CD4-positive, alpha-beta memory T cell (primary cell): ENCODE measurements at regions not wholly inside any gene's neighbourhood (a gene's known extent, or its start where the extent isn't known, plus 50 kb on each side); places are given as distances from the start of the nearest gene placed in this dataset.
A peak's percentile ranks its signal among the peaks of the same experiment; 100 is the strongest.

Experiments used
- CTCF ChIA-PET: fragments of 350-600 bp; sonication (Branson Sonifier 250); formaldehyde crosslinking; loops from one replicate; lab custom pipeline; 2021; ENCODE audit warnings: inconsistent platforms; ENCODE audit not compliant: partially characterized antibody; lab: Charles Lee
- POLR2A ChIA-PET: fragments of 350-600 bp; sonication (Branson Sonifier 250); formaldehyde crosslinking; loops from one replicate; lab custom pipeline; 2021; ENCODE audit not compliant: partially characterized antibody; lab: Charles Lee
- DNase-seq, 5 donors: peaks; one replicate each; pipeline versions ENCODE4 v3.0.0 to v3.0.0-alpha.2; 2020 to 2022; ENCODE audit warnings: mixed read lengths in 1 of 5
- H3K27ac ChIP-seq: one replicate; pipeline ENCODE4 v1.7.0; 2013; ENCODE audit warnings: low read depth, low read length
- H3K27me3 ChIP-seq: 2 replicates; pipeline ENCODE4 v1.7.0; 2013; ENCODE audit warnings: mild to moderate bottlenecking, low read length, moderate library complexity; ENCODE audit not compliant: insufficient read depth
- H3K36me3 ChIP-seq: 2 replicates; pipeline ENCODE4 v1.7.0; 2013; ENCODE audit warnings: mild to moderate bottlenecking, low read length, moderate library complexity; ENCODE audit not compliant: insufficient read depth
- H3K4me1 ChIP-seq: 2 replicates; pipeline ENCODE4 v1.7.0; 2013; ENCODE audit warnings: mild to moderate bottlenecking, low read length, moderate library complexity; ENCODE audit not compliant: insufficient read depth
- H3K4me3 ChIP-seq, 2 donors: one replicate each; pipeline ENCODE4 v1.7.0; 2013; ENCODE audit warnings: low read length in 2 of 2, mild to moderate bottlenecking in 1 of 2
- H3K9me3 ChIP-seq, 2 donors: one replicate each; pipeline ENCODE4 v1.7.0; 2013; ENCODE audit warnings: low read length in 2 of 2, control low read depth in 1 of 2; ENCODE audit not compliant: control insufficient read depth in 1 of 2
- H3K27ac Mint-ChIP-seq, 7 donors: one replicate each; pipeline ENCODE4 v1.8.0; 2020 to 2021; ENCODE audit warnings: mixed read lengths in 7 of 7, mild to moderate bottlenecking in 6 of 7, inconsistent platforms in 3 of 7, moderate library complexity in 3 of 7
- H3K27me3 Mint-ChIP-seq, 2 donors: one replicate each; pipeline ENCODE4 v1.8.0; 2020 to 2021; ENCODE audit warnings: mixed read lengths in 2 of 2
- H3K36me3 Mint-ChIP-seq, 2 donors: one replicate each; pipeline ENCODE4 v1.8.0; 2020 to 2021; ENCODE audit warnings: mixed read lengths in 2 of 2, inconsistent platforms in 1 of 2, mild to moderate bottlenecking in 1 of 2
- H3K4me1 Mint-ChIP-seq, 4 donors: one replicate each; pipeline ENCODE4 v1.8.0; 2020 to 2021; ENCODE audit warnings: mixed read lengths in 4 of 4, mild to moderate bottlenecking in 1 of 4
- H3K4me3 Mint-ChIP-seq, 8 donors: one replicate each; pipeline ENCODE4 v1.8.0; 2020 to 2021; ENCODE audit warnings: mixed read lengths in 8 of 8, mild to moderate bottlenecking in 7 of 8, moderate library complexity in 6 of 8, inconsistent platforms in 3 of 8
- H3K9me3 Mint-ChIP-seq, 8 donors: one replicate each; pipeline ENCODE4 v1.8.0; 2020 to 2021; ENCODE audit warnings: mixed read lengths in 8 of 8, mild to moderate bottlenecking in 5 of 8, inconsistent platforms in 3 of 8, moderate library complexity in 1 of 8
- intact Hi-C: fragments of 100-400 bp; cut with micrococcal nuclease; formaldehyde crosslinking; loops from one replicate; pipeline ENCODE4 v1.15.1; 2023

DNA sequence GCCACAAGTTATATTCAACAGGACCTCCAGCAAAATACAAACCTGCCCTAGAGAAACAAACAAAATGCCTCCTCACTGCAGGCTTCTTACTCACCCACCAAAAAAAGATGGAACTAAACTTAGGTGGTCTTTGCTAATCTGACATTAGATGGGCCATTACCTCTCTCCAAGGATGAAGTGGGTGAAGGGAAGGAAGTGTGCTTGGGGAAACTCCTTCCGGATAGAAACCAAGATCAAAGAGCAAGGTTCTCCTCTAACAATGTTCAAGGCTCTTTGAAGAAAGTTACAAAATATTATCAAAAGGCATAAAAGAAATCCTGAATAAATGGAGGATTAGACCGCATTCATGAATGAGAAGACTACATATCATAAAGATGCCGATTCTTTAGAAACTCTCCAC lies 187.5 kb downstream of the ADSS2 start:
- Histone ChIP-seq H3K27ac (no peak overlapping the region), H3K4me1 (no peaks in the 10 kb centered on the region), H3K27me3 (no peaks in the 10 kb centered on the region), H3K36me3 (no peaks in the 10 kb centered on the region), H3K4me3 (no peak overlapping the region), H3K9me3 (no peaks in the 10 kb centered on the region)
- Mint-ChIP-seq H3K9me3 (no peaks in the 10 kb centered on the region), H3K27ac (no peak overlapping the region), H3K36me3 (no peaks in the 10 kb centered on the region), H3K4me1 (no peaks in the 10 kb centered on the region), H3K27me3 (peaks cover 4 to 7% of the 10 kb centered on the region in 2 donors), H3K4me3 (no peak overlapping the region)
- DNase-seq, result no peak
- ChIA-PET POLR2A (no interaction called here), CTCF (no interaction called here)
- intact Hi-C loops, result no loop called here

DNA sequence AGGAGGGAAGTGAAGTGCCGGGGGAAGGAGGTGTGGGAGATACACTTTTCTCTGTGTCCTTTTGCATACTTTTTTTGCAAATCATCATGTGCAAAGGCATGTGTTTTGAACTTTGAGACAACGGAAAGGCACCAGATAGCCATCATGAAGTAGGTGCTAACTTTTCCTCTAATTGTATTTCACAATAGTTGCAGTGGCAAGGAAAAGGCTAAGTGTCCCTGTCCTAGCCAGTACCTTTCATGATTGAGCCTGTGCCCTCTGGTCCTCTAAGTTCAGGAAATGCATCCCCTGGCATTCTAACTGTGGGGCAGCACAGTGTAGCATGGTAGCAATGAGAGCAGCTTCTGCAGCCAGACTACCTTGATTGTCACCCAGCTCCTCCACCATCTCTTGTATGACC lies 186.2 kb downstream of the ADSS2 start:
- Mint-ChIP-seq H3K4me3 (no peak overlapping the region), H3K9me3 (peaks cover 0 to 2% (median 0%) of the 10 kb centered on the region in 8 donors), H3K4me1 (no peaks in the 10 kb centered on the region), H3K27me3 (peaks cover 4 to 7% of the 10 kb centered on the region in 2 donors), H3K27ac (no peak overlapping the region), H3K36me3 (no peaks in the 10 kb centered on the region)
- CTCF ChIA-PET, result no interaction called here
- intact Hi-C loops, result no loop called here
- POLR2A ChIA-PET, result no interaction called here
- DNase-seq, result no peak
- Histone ChIP-seq H3K27me3 (no peaks in the 10 kb centered on the region), H3K27ac (no peak overlapping the region), H3K4me3 (no peak overlapping the region), H3K36me3 (no peaks in the 10 kb centered on the region), H3K4me1 (no peaks in the 10 kb centered on the region), H3K9me3 (no peaks in the 10 kb centered on the region)

- POLR2A ChIA-PET, result no interaction called here
- Histone ChIP-seq H3K27me3 (no peaks in the 10 kb centered on the region), H3K4me1 (no peaks in the 10 kb centered on the region), H3K9me3 (no peaks in the 10 kb centered on the region), H3K36me3 (no peaks in the 10 kb centered on the region), H3K27ac (no peak overlapping the region), H3K4me3 (no peak overlapping the region)
- intact Hi-C loops, result no loop called here
- Mint-ChIP-seq H3K4me1 (peaks cover 0 to 3% (median 1%) of the 10 kb centered on the region in 4 donors), H3K9me3 (peaks cover 0 to 9% (median 0%) of the 10 kb centered on the region in 8 donors), H3K36me3 (no peaks in the 10 kb centered on the region), H3K4me3 (no peak overlapping the region), H3K27me3 (peaks cover 3 to 7% of the 10 kb centered on the region in 2 donors), H3K27ac (no peak overlapping the region)
- CTCF ChIA-PET, result no interaction called here
- DNase-seq, result no peak
Observed at GRCh38 chr1:244269169-244269568, 182.5 kb downstream of the ADSS2 start.

GRCh38 chr1:244271004-244271403 lies 180.7 kb downstream of the ADSS2 start:
- Histone ChIP-seq H3K9me3 (no peaks in the 10 kb centered on the region), H3K4me3 (no peak overlapping the region), H3K27ac (no peak overlapping the region), H3K4me1 (no peaks in the 10 kb centered on the region), H3K36me3 (no peaks in the 10 kb centered on the region), H3K27me3 (no peaks in the 10 kb centered on the region)
- peaks cover 0 to 3% (median 1%) of the 10 kb centered on the region in 4 donors for H3K4me1 Mint-ChIP-seq
- H3K27ac Mint-ChIP-seq, result no peak overlapping the region
- intact Hi-C loops, result loop anchor here (5.0 to 10.0 kb wide), 3 partner anchors 429 to 1804 kb away; no protein-coding TSS in a partner anchor
- H3K36me3 Mint-ChIP-seq, result no peaks in the 10 kb centered on the region
- DNase-seq, result no peak
- H3K27me3 Mint-ChIP-seq, result peaks cover 2 to 3% of the 10 kb centered on the region in 2 donors
- H3K9me3 Mint-ChIP-seq, result peaks cover 0 to 9% (median 0%) of the 10 kb centered on the region in 8 donors
- ChIA-PET CTCF (interaction anchor here (0.7 to 4.6 kb wide), 6 partner anchors 13 to 928 kb away, joined by 3 to 65 read pairs (median 4); no protein-coding TSS in a partner anchor), POLR2A (no interaction called here)
- no peak overlapping the region for H3K4me3 Mint-ChIP-seq

DNA sequence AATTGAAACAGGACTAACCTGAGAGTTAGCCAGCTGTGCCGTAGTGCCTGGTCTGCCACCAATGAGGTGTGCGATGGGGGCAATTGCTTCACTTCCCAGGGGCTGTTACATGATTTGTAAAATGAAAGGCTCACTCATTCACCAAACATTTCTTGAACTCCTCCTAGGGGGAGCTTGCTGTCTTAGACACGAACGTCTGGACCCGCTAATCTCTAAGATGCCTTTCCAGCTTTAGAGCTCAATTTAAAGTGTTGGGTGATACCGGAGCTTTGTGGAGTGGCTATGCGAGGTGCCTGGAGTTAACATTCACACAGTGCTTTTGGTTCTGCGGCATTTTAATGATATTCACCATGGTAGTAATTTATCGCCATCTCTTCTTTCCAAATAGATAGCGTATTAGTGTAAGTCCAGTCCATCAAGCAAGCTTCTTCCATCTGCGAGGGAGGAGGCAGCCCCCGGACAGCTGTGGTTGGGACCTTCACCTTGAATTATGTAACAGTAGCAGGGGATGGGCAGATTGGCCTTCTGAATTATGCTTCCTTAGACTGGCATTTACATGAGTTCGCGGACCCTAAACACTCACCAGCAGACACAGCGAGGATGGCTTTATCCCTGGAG lies 179.9 kb downstream of the ADSS2 start:
- Histone ChIP-seq H3K4me3 (no peak overlapping the region), H3K27ac (no peak overlapping the region), H3K27me3 (no peaks in the 10 kb centered on the region), H3K9me3 (no peaks in the 10 kb centered on the region), H3K36me3 (no peaks in the 10 kb centered on the region), H3K4me1 (no peaks in the 10 kb centered on the region)
- peaks cover 0 to 9% (median 0%) of the 10 kb centered on the region in 8 donors for H3K9me3 Mint-ChIP-seq
- DNase-seq, result no peak
- peaks cover 0 to 2% of the 10 kb centered on the region in 2 donors for H3K27me3 Mint-ChIP-seq
- H3K27ac Mint-ChIP-seq, result no peak overlapping the region
- no peak overlapping the region for H3K4me3 Mint-ChIP-seq
- ChIA-PET CTCF (interaction anchor here (0.7 to 4.6 kb wide), 17 partner anchors 10 to 929 kb away, joined by 3 to 65 read pairs (median 4); partner anchors contain the start of gene ZBTB18), POLR2A (no interaction called here)
- H3K4me1 Mint-ChIP-seq, result peaks cover 0 to 3% (median 1%) of the 10 kb centered on the region in 4 donors
- intact Hi-C loops, result loop anchor here (5.0 to 10.0 kb wide), 3 partner anchors 429 to 1804 kb away; no protein-coding TSS in a partner anchor
- no peaks in the 10 kb centered on the region for H3K36me3 Mint-ChIP-seq

DNA sequence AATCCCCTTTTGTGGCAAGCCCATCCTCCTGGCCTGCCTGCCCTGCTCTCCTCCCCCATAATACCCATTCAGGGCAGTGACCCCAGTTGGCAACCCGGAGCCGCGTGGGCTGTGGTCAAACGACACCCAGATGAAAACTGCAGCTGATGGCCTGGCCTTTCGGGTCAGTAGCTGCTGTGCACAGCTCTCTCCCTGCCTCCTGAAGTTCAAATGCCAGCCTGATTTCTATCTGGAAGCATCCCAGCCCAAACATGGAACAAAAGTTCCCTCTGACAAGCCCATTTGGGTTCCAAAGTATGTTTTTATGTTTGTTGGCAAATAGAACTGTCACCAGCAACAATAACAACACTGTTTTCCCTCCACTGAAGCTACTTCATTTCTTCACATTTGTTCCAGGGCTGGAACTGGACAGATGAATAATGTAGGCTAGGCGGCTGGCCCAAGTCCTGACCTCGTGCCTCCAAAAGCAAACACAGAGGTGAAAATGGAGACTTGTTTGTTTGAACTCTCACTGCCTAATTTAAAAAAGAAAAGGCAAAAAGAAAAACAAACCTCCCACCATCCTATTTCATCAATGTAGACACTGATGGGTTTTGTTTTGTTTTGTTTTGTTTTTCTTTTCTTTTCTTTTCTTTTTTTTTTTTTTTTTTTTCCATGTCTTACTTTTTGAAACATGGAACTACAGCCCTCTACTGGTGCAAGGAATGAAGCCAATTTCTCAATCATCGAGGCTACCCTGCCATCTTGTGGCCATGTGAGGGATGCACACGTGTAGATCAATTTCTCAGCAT lies 179.0 kb downstream of the ADSS2 start:
- H3K4me3 Mint-ChIP-seq, result no peak overlapping the region
- H3K27ac Mint-ChIP-seq, result no peak overlapping the region
- H3K27ac ChIP-seq, result no peak overlapping the region
- H3K27me3 ChIP-seq, result no peaks in the 10 kb centered on the region
- no peak overlapping the region for H3K4me3 ChIP-seq
- no peaks in the 10 kb centered on the region for H3K36me3 ChIP-seq
- H3K4me1 Mint-ChIP-seq, result peaks cover 0 to 3% (median 1%) of the 10 kb centered on the region in 4 donors
- H3K4me1 ChIP-seq, result no peaks in the 10 kb centered on the region
- intact Hi-C loops, result loop anchor here (1.0 to 10.0 kb wide), 9 partner anchors 27 to 1805 kb away; no protein-coding TSS in a partner anchor
- H3K9me3 ChIP-seq, result no peaks in the 10 kb centered on the region
- no peaks in the 10 kb centered on the region for H3K36me3 Mint-ChIP-seq
- peaks cover 0 to 9% (median 0%) of the 10 kb centered on the region in 8 donors for H3K9me3 Mint-ChIP-seq
- peaks cover 0 to 2% of the 10 kb centered on the region in 2 donors for H3K27me3 Mint-ChIP-seq
- ChIA-PET POLR2A (interaction anchor here (0.9 kb wide), 1 partner anchor 929 kb away, joined by 3 read pairs; no protein-coding TSS in a partner anchor), CTCF (interaction anchor here (0.8 to 4.6 kb wide), 20 partner anchors 11 to 930 kb away, joined by 3 to 65 read pairs (median 3); partner anchors contain the start of gene ZBTB18)
- peak; percentile 65 to 76 (median 74) for DNase-seq
